K562 (cell line): ENCODE measurements at regions not wholly inside any gene's neighbourhood (a gene's known extent, or its start where the extent isn't known, plus 50 kb on each side); places are given as distances from the start of the nearest gene placed in this dataset.

Experiments
- ATAC-seq: fragments of 200-7000 bp; cut with Tn5 transposase; 3 replicates; pipeline ENCODE4 v1.9.1; 2020; ENCODE audit warnings: moderate library complexity
- BruUV-seq: library from RNA; stranded (reverse); fragments of 400-500 nt; replicated peaks from 2 replicates; lab custom pipeline; 2021; lab: Mats Ljungman, UMichigan
- CTCF ChIA-PET: fragments of 300-600 bp; formaldehyde crosslinking; extraction: SDS; loops from one replicate; lab custom pipeline; 2021; ENCODE audit warnings: low intra/inter-chr PET ratio; lab: Yijun Ruan, JAX
- POLR2A ChIA-PET: fragments of 300-600, 350-650 bp; sonication (Branson Sonifier 250); formaldehyde crosslinking; extraction: SDS; loops from one replicate; lab custom pipeline; 2021; ENCODE audit warnings: antibody characterized with exemption, inconsistent platforms; lab: Yijun Ruan, JAX
- DNase-seq, 4 experiments: peaks; one replicate each; pipeline versions ENCODE4 v3.0.0 to v3.0.0-alpha.2; 2011 to 2018; ENCODE audit warnings: low spot score in 3 of 4, mixed read lengths in 3 of 4; ENCODE audit errors: extremely low read depth in 1 of 4
- FAIRE-seq: peaks from 2 replicates; lab custom pipeline; 2011; peaks lifted over from hg19 to GRCh38; lab: Jason Lieb, UNC
- H2AFZ ChIP-seq: 2 replicates; pipeline ENCODE4 v1.6.0; 2011; ENCODE audit warnings: low read depth, low read length, control low read depth, inconsistent platforms
- H3K27ac ChIP-seq: fragments of 200-600 bp; 3 replicates; pipeline ENCODE4 v1.8.0; 2011; ENCODE audit warnings: low read depth, mild to moderate bottlenecking, control low read depth, inconsistent platforms, low read length, moderate library complexity, mixed read lengths; ENCODE audit errors: extremely low read depth
- H3K27me3 ChIP-seq, 2 experiments: fragments of 300-600 bp in 1 of 2; 2 replicates in 1 of 2; 3 replicates in 1 of 2; pipeline versions ENCODE4 v1.6.0 to v1.8.0; 2011; ENCODE audit warnings: inconsistent platforms in 2 of 2, low read length in 2 of 2, mild to moderate bottlenecking in 1 of 2, mixed read lengths in 1 of 2, moderate library complexity in 1 of 2; ENCODE audit not compliant: control insufficient read depth in 2 of 2, insufficient read depth in 2 of 2
- H3K36me3 ChIP-seq: fragments of 300-600 bp; 3 replicates; pipeline ENCODE4 v1.8.0; 2011; ENCODE audit warnings: mild to moderate bottlenecking, low read length, inconsistent platforms; ENCODE audit not compliant: control insufficient read depth, insufficient read depth
- H3K4me1 ChIP-seq, 2 experiments: fragments of 200-600 bp in 1 of 2; replicated peaks in 1 of 2; 2 replicates in 1 of 2; 3 replicates in 1 of 2; pipeline versions ENCODE4 v1.5.1 to v1.8.0; 2011; ENCODE audit warnings: inconsistent platforms in 2 of 2, low read length in 2 of 2, mild to moderate bottlenecking in 1 of 2, mixed read lengths in 1 of 2, moderate library complexity in 1 of 2; ENCODE audit not compliant: control insufficient read depth in 2 of 2, insufficient read depth in 2 of 2
- H3K4me2 ChIP-seq: 2 replicates; pipeline ENCODE4 v1.6.1; 2011; ENCODE audit warnings: low read length, control low read depth, inconsistent platforms, mixed read lengths; ENCODE audit not compliant: insufficient read depth
- H3K4me3 ChIP-seq: fragments of 200-600 bp; sonication (generic), shearing (Covaris generic); 2 replicates; pipeline ENCODE4 v1.5.1; 2016; ENCODE audit warnings: control low read depth, inconsistent platforms
- H3K79me2 ChIP-seq: fragments of 200-600 bp; 3 replicates; pipeline ENCODE4 v1.8.0; 2011; ENCODE audit warnings: low read length, inconsistent platforms; ENCODE audit not compliant: control insufficient read depth, insufficient read depth
- H3K9ac ChIP-seq, 2 experiments: 2 replicates each; pipeline versions ENCODE4 v1.6.0 to v1.6.1; 2011; ENCODE audit warnings: low read depth in 2 of 2, low read length in 2 of 2, control low read depth in 1 of 2, inconsistent platforms in 1 of 2, mild to moderate bottlenecking in 1 of 2, mixed read lengths in 1 of 2; ENCODE audit not compliant: insufficient read depth in 1 of 2
- H3K9me1 ChIP-seq: one replicate; pipeline ENCODE4 v1.6.0; 2011; ENCODE audit warnings: inconsistent platforms, mild to moderate bottlenecking, low read length, moderate library complexity; ENCODE audit not compliant: control insufficient read depth, insufficient read depth
- H3K9me3 ChIP-seq: replicated peaks from 2 replicates; pipeline ENCODE4 v1.5.1; 2011; ENCODE audit warnings: low read depth, low read length, inconsistent platforms; ENCODE audit not compliant: control insufficient read depth, insufficient read depth
- H4K20me1 ChIP-seq: replicated peaks from 2 replicates; pipeline ENCODE4 v1.6.1; 2011; ENCODE audit warnings: low read length, inconsistent platforms, mixed read lengths; ENCODE audit not compliant: control insufficient read depth, insufficient read depth
- ARID1B ChIP-seq: fragments of 450-650 bp; IDR thresholded peaks from 2 replicates; pipeline ENCODE4 v1.6.1; 2016; ENCODE audit warnings: antibody characterized with exemption, mild to moderate bottlenecking, inconsistent platforms
- ARNT ChIP-seq, 2 experiments: fragments of 450-650 bp; IDR thresholded peaks; 2 replicates each; pipeline ENCODE4 v1.6.1; 2016; ENCODE audit warnings: mild to moderate bottlenecking in 1 of 2
- BDP1 ChIP-seq: IDR thresholded peaks from 3 replicates; pipeline ENCODE4 v1.6.1; 2011; ENCODE audit not compliant: insufficient read length, insufficient read depth
- CBX8 ChIP-seq: fragments of 200-600 bp; sonication (generic); IDR thresholded peaks from 2 replicates; pipeline ENCODE4 v1.6.1; 2012; ENCODE audit warnings: borderline replicate concordance, mixed run types, low read depth, mild to moderate bottlenecking, moderate library complexity, mixed read lengths, low read length, control low read depth, inconsistent platforms; ENCODE audit not compliant: poor library complexity, severe bottlenecking; ENCODE audit errors: extremely low read depth
- MAFK ChIP-seq: IDR thresholded peaks from 2 replicates; pipeline ENCODE4 v1.6.1; 2011; ENCODE audit warnings: low read length, improper control_type of control experiment
- NFE2L1 ChIP-seq: fragments of 450-650 bp; IDR thresholded peaks from 2 replicates; pipeline ENCODE4 v1.6.1; 2016; ENCODE audit warnings: missing genetic modification characterization, low read depth, mild to moderate bottlenecking, missing compliant biosample characterization, moderate library complexity, borderline replicate concordance
- XRCC3 ChIP-seq: fragments of 450-650 bp; IDR thresholded peaks from 2 replicates; pipeline ENCODE4 v1.6.1; 2017; ENCODE audit warnings: mild to moderate bottlenecking, moderate library complexity
- ZNF740 ChIP-seq, 3 experiments: fragments of 200-800 bp in 1 of 3; sonication (Bioruptor generic) in 1 of 3; sonication (generic) in 1 of 3; formaldehyde crosslinking in 1 of 3; IDR thresholded peaks; 2 replicates each; pipeline versions ENCODE4 v1.6.1 to v1.8.0; 2016 to 2022; ENCODE audit warnings: mild to moderate bottlenecking in 2 of 3, missing compliant biosample characterization in 2 of 3, missing genetic modification characterization in 2 of 3, missing genetic modification reagents in 1 of 3
- ZNF77 ChIP-seq: fragments of 250-450 bp; sonication (Bioruptor Pico); IDR thresholded peaks from 2 replicates; pipeline ENCODE4 v1.5.0; 2020
- ZNF79 ChIP-seq: fragments of 250-450 bp; sonication (Bioruptor Pico); IDR thresholded peaks from 2 replicates; pipeline ENCODE4 v1.4.0; 2020; ENCODE audit warnings: low read depth, mild to moderate bottlenecking, moderate library complexity
- in situ Hi-C: fragments of 300-500 bp; cut with MboI; formaldehyde crosslinking; loops from 4 replicates; pipeline ENCODE4 v1.15.0; 2018; ENCODE audit warnings: inconsistent platforms, mixed read lengths
- intact Hi-C: fragments of 100-400 bp; cut with micrococcal nuclease; formaldehyde crosslinking; loops from 2 replicates; pipeline ENCODE4 v1.14.2; 2022
- TF ChIP-seq, protein P1 (sequence below), 2 experiments: IDR thresholded peaks; 2 replicates each; pipeline ENCODE4 v1.6.1; 2012; ENCODE audit warnings: improper control_type of control experiment in 2 of 2, low read depth in 2 of 2, low read length in 2 of 2, borderline replicate concordance in 1 of 2
- TF ChIP-seq, protein P2 (sequence below), 2 experiments: fragments of 250-450 bp in 1 of 2; fragments of 450-650 bp in 1 of 2; sonication (Bioruptor Pico) in 1 of 2; IDR thresholded peaks; 2 replicates each; pipeline versions ENCODE4 v1.6.1 to v1.8.0; 2016 to 2021; ENCODE audit warnings: mild to moderate bottlenecking in 2 of 2, moderate library complexity in 2 of 2, missing compliant biosample characterization in 1 of 2, missing genetic modification characterization in 1 of 2

DNA sequence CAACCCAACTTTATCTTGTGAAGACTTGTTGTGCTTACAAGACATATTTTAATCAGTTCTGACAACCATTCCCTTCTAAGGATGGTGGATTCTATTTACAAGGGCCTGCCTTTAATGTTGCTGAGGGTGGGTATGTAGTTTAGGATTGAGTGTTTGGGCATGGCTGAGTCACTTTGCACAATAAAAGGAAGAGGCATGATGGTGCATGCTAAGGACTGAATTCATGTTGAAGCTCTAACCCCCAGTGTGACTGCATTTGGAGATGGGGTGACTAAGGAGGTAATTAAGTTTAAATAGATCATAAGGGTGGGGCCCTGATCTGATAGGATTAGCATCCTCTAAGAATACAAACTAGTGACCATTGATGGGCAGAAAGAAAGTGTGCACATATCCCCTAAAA is 196.1 kb upstream of the HS3ST3A1 start:
- no peaks in the 10 kb centered on the region for H3K79me2 ChIP-seq
- DNase-seq, result no peak
- in situ Hi-C loops, result no loop called here

More for the DNA sequence above, 196.1 kb upstream of the HS3ST3A1 start:
- Histone ChIP-seq H3K27me3 (no peaks in the 10 kb centered on the region; a peak in 1 of 5 replicates), H3K9ac (no peak overlapping the region), H3K36me3 (no peaks in the 10 kb centered on the region), H3K4me3 (no peak overlapping the region), H3K9me3 (no peaks in the 10 kb centered on the region), H2AFZ (no peak overlapping the region), H3K4me1 (no peaks in the 10 kb centered on the region), H4K20me1 (no peaks in the 10 kb centered on the region), H3K4me2 (no peak overlapping the region), H3K9me1 (no peaks in the 10 kb centered on the region), H3K27ac (no peak overlapping the region)
- ChIA-PET POLR2A (no interaction called here), CTCF (no interaction called here)
- TF ChIP-seq ARID1B (no peak), ZNF77 (CRISPR knock-in tag) (no peak), XRCC3 (no peak), BDP1 (no peak), ZNF740 (CRISPR knock-in tag; IDR thresholded peaks at IDR 0.05) (no peak), ZNF740 (tag; IDR thresholded peaks at IDR 0.05) (no peak), CBX8 (no peak), ARNT (IDR thresholded peaks at IDR 0.05) (no peak), ZNF79 (CRISPR knock-in tag) (no peak), NFE2L1 (tag) (no peak), MAFK (no peak)
- TF ChIP-seq, protein P1, sequence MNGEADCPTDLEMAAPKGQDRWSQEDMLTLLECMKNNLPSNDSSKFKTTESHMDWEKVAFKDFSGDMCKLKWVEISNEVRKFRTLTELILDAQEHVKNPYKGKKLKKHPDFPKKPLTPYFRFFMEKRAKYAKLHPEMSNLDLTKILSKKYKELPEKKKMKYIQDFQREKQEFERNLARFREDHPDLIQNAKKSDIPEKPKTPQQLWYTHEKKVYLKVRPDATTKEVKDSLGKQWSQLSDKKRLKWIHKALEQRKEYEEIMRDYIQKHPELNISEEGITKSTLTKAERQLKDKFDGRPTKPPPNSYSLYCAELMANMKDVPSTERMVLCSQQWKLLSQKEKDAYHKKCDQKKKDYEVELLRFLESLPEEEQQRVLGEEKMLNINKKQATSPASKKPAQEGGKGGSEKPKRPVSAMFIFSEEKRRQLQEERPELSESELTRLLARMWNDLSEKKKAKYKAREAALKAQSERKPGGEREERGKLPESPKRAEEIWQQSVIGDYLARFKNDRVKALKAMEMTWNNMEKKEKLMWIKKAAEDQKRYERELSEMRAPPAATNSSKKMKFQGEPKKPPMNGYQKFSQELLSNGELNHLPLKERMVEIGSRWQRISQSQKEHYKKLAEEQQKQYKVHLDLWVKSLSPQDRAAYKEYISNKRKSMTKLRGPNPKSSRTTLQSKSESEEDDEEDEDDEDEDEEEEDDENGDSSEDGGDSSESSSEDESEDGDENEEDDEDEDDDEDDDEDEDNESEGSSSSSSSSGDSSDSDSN (IDR thresholded peaks at IDR 0.05; ENCODE audit: borderline replicate concordance in 1 of 2, low read depth in 2 of 2, low read length in 2 of 2), result no peak
- TF ChIP-seq, protein P2, sequence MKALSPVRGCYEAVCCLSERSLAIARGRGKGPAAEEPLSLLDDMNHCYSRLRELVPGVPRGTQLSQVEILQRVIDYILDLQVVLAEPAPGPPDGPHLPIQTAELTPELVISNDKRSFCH (CRISPR knock-in tag; IDR thresholded peaks at IDR 0.05), result no peak
- TF ChIP-seq, protein P2 (tag; IDR thresholded peaks at IDR 0.05), result no peak
- no TSS peak for BruUV-seq
- intact Hi-C loops, result no loop called here
- FAIRE-seq, result no peak
- ATAC-seq, result no peak
